ENCODE measurements at regions not wholly inside any gene's neighbourhood (a gene's known extent, or its start where the extent isn't known, plus 50 kb on each side); places are given as distances from the start of the nearest gene placed in this dataset.

GRCh38 chr5:34498572-34498971, 157.6 kb upstream of the RAI14 start:
- TF ChIP-seq EP300 (IDR thresholded peaks at IDR 0.05), result no peak
- TF ChIP-seq CTCF (IDR thresholded peaks at IDR 0.05), result no peak
- no peak for TF ChIP-seq POLR2A (IDR thresholded peaks at IDR 0.05)

Measured in ovary (tissue), 3 donors.